ENCODE measurements at regions not wholly inside any gene's neighbourhood (a gene's known extent, or its start where the extent isn't known, plus 50 kb on each side); places are given as distances from the start of the nearest gene placed in this dataset.

GRCh38 chr15:62835762-62836161 lies 206.8 kb upstream of the TPM1 start:
- POLR2A ChIA-PET: no interaction called here
- Mint-ChIP-seq H3K4me1 (no peaks in the 10 kb centered on the region), H3K9me3 (no peaks in the 10 kb centered on the region), H3K27ac (no peak overlapping the region), H3K27me3 (peaks cover 2% of the 10 kb centered on the region), H3K36me3 (ENCODE audit: low read depth) (no peaks in the 10 kb centered on the region), H3K4me3 (no peak overlapping the region)
- no peak for ATAC-seq (ENCODE audit: low read depth)
- no peak for DNase-seq
- CTCF ChIA-PET: no interaction called here
- intact Hi-C loops (cut with micrococcal nuclease): no loop called here
- no peak for TF ChIP-seq CTCF (IDR thresholded peaks at IDR 0.05)

- Mint-ChIP-seq H3K36me3 (ENCODE audit: low read depth) (no peaks in the 10 kb centered on the region), H3K27ac (no peak overlapping the region), H3K4me3 (no peak overlapping the region), H3K27me3 (peaks cover 2% of the 10 kb centered on the region), H3K9me3 (no peaks in the 10 kb centered on the region), H3K4me1 (no peaks in the 10 kb centered on the region)
- ATAC-seq (ENCODE audit: low read depth) (no peak), DNase-seq (no peak)
- ChIA-PET CTCF (no interaction called here), POLR2A (no interaction called here)
- TF ChIP-seq CTCF (IDR thresholded peaks at IDR 0.05): no peak
- intact Hi-C loops (cut with micrococcal nuclease): no loop called here
Measured at GRCh38 chr15:62840526-62841268, 201.8 kb upstream of the TPM1 start.

- no peaks in the 10 kb centered on the region for H3K9me3 Mint-ChIP-seq
- no peaks in the 10 kb centered on the region for H3K36me3 Mint-ChIP-seq (ENCODE audit: low read depth)
- DNase-seq: no peak
- intact Hi-C loops (cut with micrococcal nuclease): no loop called here
- H3K27me3 Mint-ChIP-seq: peaks cover 2% of the 10 kb centered on the region
- H3K4me3 Mint-ChIP-seq: no peak overlapping the region
- no peak for TF ChIP-seq CTCF (IDR thresholded peaks at IDR 0.05)
- no peak overlapping the region for H3K27ac Mint-ChIP-seq
- no peak for ATAC-seq (ENCODE audit: low read depth)
- POLR2A ChIA-PET: no interaction called here
- H3K4me1 Mint-ChIP-seq: no peaks in the 10 kb centered on the region
- CTCF ChIA-PET: no interaction called here
Measured at GRCh38 chr15:62841269-62841628, 201.3 kb upstream of the TPM1 start.

- no peaks in the 10 kb centered on the region for H3K4me1 Mint-ChIP-seq
- no peak overlapping the region for H3K27ac Mint-ChIP-seq
- ATAC-seq (ENCODE audit: low read depth) (no peak), DNase-seq (no peak)
- no peak overlapping the region for H3K4me3 Mint-ChIP-seq
- TF ChIP-seq CTCF (IDR thresholded peaks at IDR 0.05): no peak
- H3K36me3 Mint-ChIP-seq (ENCODE audit: low read depth): no peaks in the 10 kb centered on the region
- CTCF ChIA-PET: no interaction called here
- POLR2A ChIA-PET: no interaction called here
- intact Hi-C loops (cut with micrococcal nuclease): no loop called here
- no peaks in the 10 kb centered on the region for H3K9me3 Mint-ChIP-seq
- peaks cover 2% of the 10 kb centered on the region for H3K27me3 Mint-ChIP-seq
Measured at GRCh38 chr15:62841891-62842559, 200.5 kb upstream of the TPM1 start.

GRCh38 chr15:62843311-62843710 lies 199.2 kb upstream of the TPM1 start:
- H3K27me3 Mint-ChIP-seq: peaks cover 2% of the 10 kb centered on the region
- intact Hi-C loops (cut with micrococcal nuclease): no loop called here
- no peak overlapping the region for H3K4me3 Mint-ChIP-seq
- ChIA-PET POLR2A (no interaction called here), CTCF (no interaction called here)
- H3K4me1 Mint-ChIP-seq: no peaks in the 10 kb centered on the region
- DNase-seq (no peak), ATAC-seq (ENCODE audit: low read depth) (no peak)
- H3K9me3 Mint-ChIP-seq: no peaks in the 10 kb centered on the region
- no peaks in the 10 kb centered on the region for H3K36me3 Mint-ChIP-seq (ENCODE audit: low read depth)
- no peak overlapping the region for H3K27ac Mint-ChIP-seq
- no peak for TF ChIP-seq CTCF (IDR thresholded peaks at IDR 0.05)
